Uterus (tissue), 3 donors: ENCODE measurements at regions not wholly inside any gene's neighbourhood (a gene's known extent, or its start where the extent isn't known, plus 50 kb on each side); places are given as distances from the start of the nearest gene placed in this dataset.
"Not testable (repeated sequence)": the region's sequence is repeated elsewhere in the genome, so short reads cannot be mapped to it uniquely, and the experiment has no call there.

Source experiments
- DNase-seq, 2 donors: peaks; one replicate each; pipeline ENCODE4 v3.0.0-alpha.2; 2019 to 2020
- H3K27ac ChIP-seq, 2 donors: fragments of 200-600 bp; sonication (generic); 1 replicate in 1 of 2; 2 replicates in 1 of 2; pipeline ENCODE4 v1.5.1; 2016 to 2018
- H3K27me3 ChIP-seq, 2 donors: fragments of 200-600 bp; sonication (generic); one replicate each; pipeline ENCODE4 v1.5.1; 2018 to 2019; ENCODE audit warnings: control low read depth in 1 of 2
- H3K36me3 ChIP-seq, 2 donors: fragments of 200-600 bp; sonication (generic); one replicate each; pipeline ENCODE4 v1.5.1; 2019; ENCODE audit warnings: control low read depth in 1 of 2
- H3K4me1 ChIP-seq, 2 donors: fragments of 200-600 bp; sonication (generic); one replicate each; pipeline ENCODE4 v1.5.1; 2018 to 2019; ENCODE audit warnings: control low read depth in 1 of 2
- H3K4me3 ChIP-seq, 2 donors: fragments of 200-600 bp; sonication (generic); 1 replicate in 1 of 2; 2 replicates in 1 of 2; pipeline ENCODE4 v1.5.1; 2018 to 2019; ENCODE audit warnings: mild to moderate bottlenecking in 1 of 2
- H3K9me3 ChIP-seq, 2 donors: fragments of 200-600 bp; sonication (generic); one replicate each; pipeline ENCODE4 v1.5.1; 2019; ENCODE audit warnings: control low read depth in 1 of 2
- CTCF ChIP-seq, 4 experiments: fragments of 200-600 bp in 2 of 4; fragments of 450-650 bp in 2 of 4; sonication (generic) in 2 of 4; IDR thresholded peaks; one replicate each; pipeline ENCODE4 v1.5.1; 2016 to 2019; ENCODE audit warnings: antibody characterized with exemption in 4 of 4, mild to moderate bottlenecking in 2 of 4, moderate library complexity in 1 of 4
- POLR2A ChIP-seq, 2 donors: fragments of 450-650 bp; IDR thresholded peaks; one replicate each; pipeline ENCODE4 v1.6.1; 2016; ENCODE audit warnings: antibody characterized with exemption in 2 of 2, mild to moderate bottlenecking in 1 of 2, moderate library complexity in 1 of 2
- intact Hi-C: fragments of 100-400 bp; cut with DNase I; formaldehyde crosslinking; loops from one replicate; pipeline ENCODE4 v1.15.1; 2023; ENCODE audit warnings: low total_unique reads
- donor health status: DM: yes; HTN: yes; CAD: no.

- intact Hi-C loops: no loop called here
These were observed 313.6 kb upstream of the DKK2 start for GRCh38 chr4:107349732-107350131.

GRCh38 chr4:107349266-107349665 lies 313.2 kb upstream of the DKK2 start:
- Histone ChIP-seq H3K4me3 (no peak overlapping the region), H3K9me3 (no peaks in the 10 kb centered on the region), H3K4me1 (no peaks in the 10 kb centered on the region), H3K36me3 (no peaks in the 10 kb centered on the region), H3K27ac (no peak overlapping the region), H3K27me3 (no peaks in the 10 kb centered on the region)
- DNase-seq: no peak
- intact Hi-C loops: no loop called here
- TF ChIP-seq POLR2A (IDR thresholded peaks at IDR 0.05) (no peak), CTCF (IDR thresholded peaks at IDR 0.05) (no peak)

More at GRCh38 chr4:107349732-107350131, 313.6 kb upstream of the DKK2 start:
- Histone ChIP-seq H3K27ac (no peak overlapping the region), H3K4me1 (no peaks in the 10 kb centered on the region), H3K9me3 (no peaks in the 10 kb centered on the region), H3K27me3 (no peaks in the 10 kb centered on the region), H3K4me3 (no peak overlapping the region), H3K36me3 (no peaks in the 10 kb centered on the region)
- TF ChIP-seq CTCF (IDR thresholded peaks at IDR 0.05): no peak
- no peak for TF ChIP-seq POLR2A (IDR thresholded peaks at IDR 0.05)
- no peak for DNase-seq

- Histone ChIP-seq H3K36me3 (no peaks in the 10 kb centered on the region), H3K4me3 (no peak overlapping the region), H3K27ac (no peak overlapping the region), H3K4me1 (no peaks in the 10 kb centered on the region), H3K9me3 (no peaks in the 10 kb centered on the region), H3K27me3 (no peaks in the 10 kb centered on the region)
- intact Hi-C loops: no loop called here
- no peak for TF ChIP-seq POLR2A (IDR thresholded peaks at IDR 0.05)
- DNase-seq: no peak
These were observed 312.3 kb upstream of the DKK2 start for GRCh38 chr4:107348188-107349050.

- TF ChIP-seq POLR2A (IDR thresholded peaks at IDR 0.05) (no peak), CTCF (IDR thresholded peaks at IDR 0.05) (no peak)
- Histone ChIP-seq H3K36me3 (no peaks in the 10 kb centered on the region), H3K4me1 (no peaks in the 10 kb centered on the region), H3K4me3 (no peak overlapping the region), H3K27ac (no peak overlapping the region), H3K27me3 (no peaks in the 10 kb centered on the region), H3K9me3 (no peaks in the 10 kb centered on the region)
- intact Hi-C loops: no loop called here
- no peak for DNase-seq
These were observed 297.4 kb upstream of the DKK2 start for GRCh38 chr4:107333518-107333917.

GRCh38 chr4:107332656-107333055 lies 296.5 kb upstream of the DKK2 start:
- intact Hi-C loops, H3K9me3 ChIP-seq, H3K27me3 ChIP-seq, H3K27ac ChIP-seq, DNase-seq, H3K4me1 ChIP-seq, H3K36me3 ChIP-seq, H3K4me3 ChIP-seq: not testable (repeated sequence)

GRCh38 chr4:107330916-107331315 lies 294.8 kb upstream of the DKK2 start:
- Histone ChIP-seq H3K27ac (no peak overlapping the region), H3K36me3 (no peaks in the 10 kb centered on the region), H3K4me1 (no peaks in the 10 kb centered on the region), H3K27me3 (no peaks in the 10 kb centered on the region), H3K4me3 (no peak overlapping the region), H3K9me3 (no peaks in the 10 kb centered on the region)
- TF ChIP-seq POLR2A (IDR thresholded peaks at IDR 0.05) (no peak), CTCF (IDR thresholded peaks at IDR 0.05) (no peak)
- intact Hi-C loops: no loop called here
- no peak for DNase-seq
